ENCODE measurements at regions not wholly inside any gene's neighbourhood (a gene's known extent, or its start where the extent isn't known, plus 50 kb on each side); places are given as distances from the start of the nearest gene placed in this dataset.

- no TSS peak for BruUV-seq (replicated peaks)
- H3K79me2 ChIP-seq (ENCODE audit: control insufficient read depth, insufficient read depth, low read length) = no peaks in the 10 kb centered on the region
- no peak overlapping the region for H2AFZ ChIP-seq (ENCODE audit: low read depth, low read length)
- ChIA-PET POLR2A (no interaction called here), CTCF (no interaction called here)
- no peaks in the 10 kb centered on the region for H3K9me3 ChIP-seq (replicated peaks; ENCODE audit: control insufficient read depth, insufficient read depth, low read length)
- H3K27me3 ChIP-seq (ENCODE audit: control insufficient read depth in 2 of 2, insufficient read depth in 2 of 2, low read length in 2 of 2) = no peaks in the 10 kb centered on the region
- no peak for FAIRE-seq
- intact Hi-C loops (cut with micrococcal nuclease) (no loop called here), dilution Hi-C loops (cut with MboI; ENCODE audit: extremely low pct_ligation_motif_present, low sequenced_read_pairs) (no loop called here)
- no peak overlapping the region for H3K9ac ChIP-seq (replicated peaks; ENCODE audit: extremely low read depth, insufficient read depth, low read length)
- no peak overlapping the region for H3K4me2 ChIP-seq (ENCODE audit: insufficient read depth, low read length)
- H3K36me3 ChIP-seq (ENCODE audit: control insufficient read depth in 2 of 2, extremely low read depth in 1 of 2, insufficient read depth in 2 of 2, low read length in 2 of 2) = no peaks in the 10 kb centered on the region
- TF ChIP-seq CTCF (IDR thresholded peaks at IDR 0.05; ENCODE audit: extremely low read depth in 1 of 2, insufficient read depth in 1 of 2, low read depth in 1 of 2, low read length in 2 of 2) (no peak), MYC (IDR thresholded peaks at IDR 0.05; ENCODE audit: low read depth, low read length) (no peak), POLR2A (IDR thresholded peaks at IDR 0.05; ENCODE audit: low read depth, low read length) (no peak), POLR2AphosphoS5 (IDR thresholded peaks at IDR 0.05; ENCODE audit: insufficient read depth, low read depth, low read length) (no peak), MAX (IDR thresholded peaks at IDR 0.05; ENCODE audit: insufficient read depth, insufficient read length) (no peak), JUN (IDR thresholded peaks at IDR 0.05; ENCODE audit: borderline replicate concordance, insufficient read depth, insufficient read length, low read depth) (no peak), EZH2 (IDR thresholded peaks at IDR 0.05; ENCODE audit: borderline replicate concordance, low read depth, low read length, severe bottlenecking) (no peak), FOS (IDR thresholded peaks at IDR 0.05; ENCODE audit: borderline replicate concordance, insufficient read depth, low read length) (no peak), GATA2 (IDR thresholded peaks at IDR 0.05; ENCODE audit: insufficient read depth, insufficient read length, low read depth, low read length) (no peak)
- no peak overlapping the region for H3K4me3 ChIP-seq (replicated peaks in 1 of 3; ENCODE audit: insufficient read depth in 1 of 3, low read depth in 1 of 3, low read length in 3 of 3)
- no peaks in the 10 kb centered on the region for H4K20me1 ChIP-seq (replicated peaks; ENCODE audit: control insufficient read depth, extremely low read depth, insufficient read depth, low read length)
- no peaks in the 10 kb centered on the region for H3K4me1 ChIP-seq (ENCODE audit: control insufficient read depth, extremely low read depth, insufficient read depth, low read length)
- no peaks in the 10 kb centered on the region for H3K9me1 ChIP-seq (replicated peaks; ENCODE audit: control insufficient read depth, extremely low read depth, insufficient read depth, low read length)
- no peak for DNase-seq (ENCODE audit: low read depth, low spot score)
- H3K27ac ChIP-seq (ENCODE audit: insufficient read depth, low read depth, low read length) = no peak overlapping the region
These were observed 321.5 kb upstream of the FSIP2 start for GRCh38 chr2:185417111-185417510.

Data from endothelial cell of umbilical vein (primary cell).